ENCODE measurements at regions not wholly inside any gene's neighbourhood (a gene's known extent, or its start where the extent isn't known, plus 50 kb on each side); places are given as distances from the start of the nearest gene placed in this dataset.

GRCh38 chr5:50964746-50965653 lies 298.6 kb downstream of the PARP8 start:
- TF ChIP-seq ZNF274 (IDR thresholded peaks at IDR 0.05; ENCODE audit: low read depth, low read length), result no peak
- no peak for TF ChIP-seq YY1 (IDR thresholded peaks at IDR 0.05; ENCODE audit: insufficient read depth, insufficient read length)
